ENCODE measurements at regions not wholly inside any gene's neighbourhood (a gene's known extent, or its start where the extent isn't known, plus 50 kb on each side); places are given as distances from the start of the nearest gene placed in this dataset.

- Histone ChIP-seq H4K20me1 (ENCODE audit: insufficient read depth, low read length) (no peaks in the 10 kb centered on the region), H3K36me3 (ENCODE audit: insufficient read depth, low read length) (no peaks in the 10 kb centered on the region), H3K79me2 (ENCODE audit: insufficient read depth, low read depth, low read length) (no peaks in the 10 kb centered on the region), H3K4me1 (ENCODE audit: insufficient read depth, low read length, poor library complexity, severe bottlenecking) (no peaks in the 10 kb centered on the region), H3K27ac (ENCODE audit: low read depth, low read length, poor library complexity, severe bottlenecking) (no peak overlapping the region), H3K9me3 (ENCODE audit: low read length) (no peaks in the 10 kb centered on the region), H3K9me2 (ENCODE audit: insufficient read depth, low read length) (no peaks in the 10 kb centered on the region), H2AFZ (ENCODE audit: low read length) (no peak overlapping the region), H3K4me2 (ENCODE audit: low read length) (no peak overlapping the region), H3K4me3 (ENCODE audit: low read depth, low read length, poor library complexity, severe bottlenecking) (no peak overlapping the region)
- BruUV-seq (replicated peaks), result no TSS peak
- DNase-seq (ENCODE audit: low spot score), result no peak
- intact Hi-C loops (cut with micrococcal nuclease; ENCODE audit: unreplicated experiment), result no loop called here
- TF ChIP-seq CTCF (conservative IDR thresholded peaks at IDR 0.05; ENCODE audit: low read length), result no peak
- no peak for TF ChIP-seq EZH2phosphoT487 (IDR thresholded peaks at IDR 0.05; ENCODE audit: borderline replicate concordance, low read depth, low read length)
- ChIA-PET CTCF (ENCODE audit: unreplicated experiment) (interaction anchor here (0.6 kb wide), 1 partner anchor 1456 kb away, joined by 3 read pairs; no protein-coding TSS in a partner anchor), POLR2A (no interaction called here)
These were observed 237.1 kb downstream of the ANKRD60 start for GRCh38 chr20:57991211-57991881.

GRCh38 chr20:57990396-57990987 lies 238.0 kb downstream of the ANKRD60 start:
- POLR2A ChIA-PET, result interaction anchor here (1.1 kb wide), 1 partner anchor 20 kb away, joined by 3 read pairs; no protein-coding TSS in a partner anchor
- Histone ChIP-seq H3K36me3 (ENCODE audit: insufficient read depth, low read length) (no peaks in the 10 kb centered on the region), H3K27ac (ENCODE audit: low read depth, low read length, poor library complexity, severe bottlenecking) (no peak overlapping the region), H3K4me3 (ENCODE audit: low read depth, low read length, poor library complexity, severe bottlenecking) (no peak overlapping the region), H3K9me3 (ENCODE audit: low read length) (no peaks in the 10 kb centered on the region), H4K20me1 (ENCODE audit: insufficient read depth, low read length) (no peaks in the 10 kb centered on the region), H3K9me2 (ENCODE audit: insufficient read depth, low read length) (no peaks in the 10 kb centered on the region), H3K4me2 (ENCODE audit: low read length) (no peak overlapping the region), H3K79me2 (ENCODE audit: insufficient read depth, low read depth, low read length) (no peaks in the 10 kb centered on the region), H2AFZ (ENCODE audit: low read length) (no peak overlapping the region), H3K4me1 (ENCODE audit: insufficient read depth, low read length, poor library complexity, severe bottlenecking) (no peaks in the 10 kb centered on the region)
- TF ChIP-seq CTCF (conservative IDR thresholded peaks at IDR 0.05; ENCODE audit: low read length) (no peak), EZH2phosphoT487 (IDR thresholded peaks at IDR 0.05; ENCODE audit: borderline replicate concordance, low read depth, low read length) (no peak)
- CTCF ChIA-PET (ENCODE audit: unreplicated experiment), result no interaction called here
- no TSS peak for BruUV-seq (replicated peaks)
- no peak for DNase-seq (ENCODE audit: low spot score)
- intact Hi-C loops (cut with micrococcal nuclease; ENCODE audit: unreplicated experiment), result no loop called here

GRCh38 chr20:57988828-57989227 lies 239.6 kb downstream of the ANKRD60 start:
- intact Hi-C loops (cut with micrococcal nuclease; ENCODE audit: unreplicated experiment), result no loop called here
- TF ChIP-seq CTCF (conservative IDR thresholded peaks at IDR 0.05; ENCODE audit: low read length), result no peak
- no peak for TF ChIP-seq EZH2phosphoT487 (IDR thresholded peaks at IDR 0.05; ENCODE audit: borderline replicate concordance, low read depth, low read length)
- no peaks in the 10 kb centered on the region for H3K9me3 ChIP-seq (ENCODE audit: low read length)

More at GRCh38 chr20:57988828-57989227, 239.6 kb downstream of the ANKRD60 start:
- Histone ChIP-seq H3K4me1 (ENCODE audit: insufficient read depth, low read length, poor library complexity, severe bottlenecking) (no peaks in the 10 kb centered on the region), H3K79me2 (ENCODE audit: insufficient read depth, low read depth, low read length) (no peaks in the 10 kb centered on the region), H3K9me2 (ENCODE audit: insufficient read depth, low read length) (no peaks in the 10 kb centered on the region), H2AFZ (ENCODE audit: low read length) (no peak overlapping the region), H4K20me1 (ENCODE audit: insufficient read depth, low read length) (no peaks in the 10 kb centered on the region), H3K4me3 (ENCODE audit: low read depth, low read length, poor library complexity, severe bottlenecking) (no peak overlapping the region), H3K4me2 (ENCODE audit: low read length) (no peak overlapping the region), H3K36me3 (ENCODE audit: insufficient read depth, low read length) (no peaks in the 10 kb centered on the region), H3K27ac (ENCODE audit: low read depth, low read length, poor library complexity, severe bottlenecking) (no peak overlapping the region)
- no peak for DNase-seq (ENCODE audit: low spot score)
- BruUV-seq (replicated peaks), result no TSS peak
- ChIA-PET POLR2A (no interaction called here), CTCF (ENCODE audit: unreplicated experiment) (no interaction called here)

Data from OCI-LY7 (cell line).